GM18870 (cell line): ENCODE measurements at regions not wholly inside any gene's neighbourhood (a gene's known extent, or its start where the extent isn't known, plus 50 kb on each side); places are given as distances from the start of the nearest gene placed in this dataset.
"Not testable (repeated sequence)": the region's sequence is repeated elsewhere in the genome, so short reads cannot be mapped to it uniquely, and the experiment has no call there.

Experiments used
- ATAC-seq: cut with Tn5 transposase; IDR thresholded peaks from one replicate; pipeline ENCODE4 v1.9.1; 2021; ENCODE audit warnings: moderate library complexity; ENCODE audit not compliant: unreplicated experiment

- not testable (repeated sequence) for ATAC-seq
Observed at GRCh38 chr2:87452193-87452592, 295.7 kb upstream of the PLGLB2 start.

- ATAC-seq: not testable (repeated sequence)
Observed at GRCh38 chr2:87452861-87453260, 295.0 kb upstream of the PLGLB2 start.

- ATAC-seq: not testable (repeated sequence)
Observed at GRCh38 chr2:87453965-87454364, 293.9 kb upstream of the PLGLB2 start.

GRCh38 chr2:87454421-87454820, 293.5 kb upstream of the PLGLB2 start:
- not testable (repeated sequence) for ATAC-seq

GRCh38 chr2:87455209-87455853, 292.6 kb upstream of the PLGLB2 start:
- ATAC-seq: peak; percentile 53

- ATAC-seq: not testable (repeated sequence)
Observed at GRCh38 chr2:87455854-87456249, 292.0 kb upstream of the PLGLB2 start.

GRCh38 chr2:87456477-87457128, 291.3 kb upstream of the PLGLB2 start:
- peak; percentile 84 for ATAC-seq

- not testable (repeated sequence) for ATAC-seq
Observed at GRCh38 chr2:87457129-87457499, 290.8 kb upstream of the PLGLB2 start.

- ATAC-seq: not testable (repeated sequence)
Observed at GRCh38 chr2:87458938-87459337, 288.9 kb upstream of the PLGLB2 start.

- ATAC-seq: not testable (repeated sequence)
Observed at GRCh38 chr2:87460104-87460503, 287.8 kb upstream of the PLGLB2 start.

GRCh38 chr2:87460662-87461061, 287.2 kb upstream of the PLGLB2 start:
- not testable (repeated sequence) for ATAC-seq

GRCh38 chr2:87461671-87462070, 286.2 kb upstream of the PLGLB2 start:
- not testable (repeated sequence) for ATAC-seq

- not testable (repeated sequence) for ATAC-seq
Observed at GRCh38 chr2:87464219-87464618, 283.7 kb upstream of the PLGLB2 start.

- not testable (repeated sequence) for ATAC-seq
Observed at GRCh38 chr2:87465730-87466129, 282.2 kb upstream of the PLGLB2 start.

- peak; percentile 52 for ATAC-seq
Observed at GRCh38 chr2:87466591-87467120, 281.2 kb upstream of the PLGLB2 start.

- not testable (repeated sequence) for ATAC-seq
Observed at GRCh38 chr2:87468429-87468981, 279.4 kb upstream of the PLGLB2 start.

- not testable (repeated sequence) for ATAC-seq
Observed at GRCh38 chr2:87469180-87470151, 278.4 kb upstream of the PLGLB2 start.

GRCh38 chr2:87470381-87471380, 277.2 kb upstream of the PLGLB2 start:
- peak; percentile 51 for ATAC-seq

GRCh38 chr2:87471478-87471877, 276.4 kb upstream of the PLGLB2 start:
- not testable (repeated sequence) for ATAC-seq
